Thyroid gland (tissue), 4 donors: ENCODE measurements at regions not wholly inside any gene's neighbourhood (a gene's known extent, or its start where the extent isn't known, plus 50 kb on each side); places are given as distances from the start of the nearest gene placed in this dataset.

Source experiments
- CTCF ChIP-seq, 6 experiments: fragments of 200-600 bp in 3 of 6; fragments of 450-650 bp in 3 of 6; sonication (generic) in 3 of 6; IDR thresholded peaks; one replicate each; pipeline ENCODE4 v1.5.1; 2016 to 2019; ENCODE audit warnings: antibody characterized with exemption in 6 of 6, mild to moderate bottlenecking in 2 of 6, inconsistent platforms in 1 of 6, moderate library complexity in 1 of 6
- POLR2A ChIP-seq, 2 donors: fragments of 450-650 bp; IDR thresholded peaks; one replicate each; pipeline ENCODE4 v1.6.1; 2017; ENCODE audit warnings: antibody characterized with exemption in 2 of 2, mild to moderate bottlenecking in 2 of 2, moderate library complexity in 1 of 2

GRCh38 chrX:13094828-13095341 lies 50.5 kb upstream of the FAM9C start:
- no peak for TF ChIP-seq POLR2A (IDR thresholded peaks at IDR 0.05)
- TF ChIP-seq CTCF (IDR thresholded peaks at IDR 0.05) = no peak
